Activated naive CD8-positive, alpha-beta T cell treated with anti-CD3 and anti-CD28 coated beads, Interleukin-2, amount 50 U/mL, for 24 hours (primary cell): ENCODE measurements at regions not wholly inside any gene's neighbourhood (a gene's known extent, or its start where the extent isn't known, plus 50 kb on each side); places are given as distances from the start of the nearest gene placed in this dataset.
"Not testable (repeated sequence)": the region's sequence is repeated elsewhere in the genome, so short reads cannot be mapped to it uniquely, and the experiment has no call there.

Source experiments
- ATAC-seq: fragments of 150-1000 bp; cut with Tn5 transposase; one replicate; pipeline ENCODE4 v1.10.0; 2021
- DNase-seq: peaks from one replicate; pipeline ENCODE4 v3.0.0; 2021
- H3K27ac Mint-ChIP-seq: one replicate; pipeline ENCODE4 v1.8.0; 2021; ENCODE audit warnings: mild to moderate bottlenecking, mixed read lengths
- H3K27me3 Mint-ChIP-seq: one replicate; pipeline ENCODE4 v1.8.0; 2021; ENCODE audit warnings: mixed read lengths
- H3K36me3 Mint-ChIP-seq: one replicate; pipeline ENCODE4 v1.8.0; 2021; ENCODE audit warnings: low read depth, mixed read lengths
- H3K4me1 Mint-ChIP-seq: one replicate; pipeline ENCODE4 v1.8.0; 2021; ENCODE audit warnings: mixed read lengths
- H3K4me3 Mint-ChIP-seq: one replicate; pipeline ENCODE4 v1.8.0; 2021; ENCODE audit warnings: mild to moderate bottlenecking, moderate library complexity, mixed read lengths
- H3K9me3 Mint-ChIP-seq: one replicate; pipeline ENCODE4 v1.8.0; 2021; ENCODE audit warnings: mixed read lengths

DNA sequence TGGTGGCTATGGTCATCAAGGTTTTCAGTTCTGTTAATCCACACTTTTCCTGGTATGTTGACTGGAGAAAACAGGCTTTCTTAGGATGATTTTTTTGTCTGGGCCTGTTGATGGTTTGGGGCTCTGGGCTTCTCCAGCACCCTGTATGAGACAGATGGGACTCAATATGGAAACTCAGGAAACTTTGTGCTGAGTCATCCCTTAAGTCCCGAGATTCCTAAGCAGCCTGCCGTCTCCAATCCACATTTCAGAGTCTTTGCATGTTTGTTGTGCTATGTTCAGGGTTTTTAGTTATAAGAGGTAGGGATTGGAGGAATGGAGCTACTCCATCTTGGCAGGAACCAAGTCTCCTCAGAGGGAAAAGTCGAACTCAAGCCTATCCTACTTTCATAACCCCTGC, 253.3 kb upstream of the FOXF1 start:
- Mint-ChIP-seq H3K9me3 (peaks cover 21% of the 10 kb centered on the region), H3K27me3 (peaks cover 28% of the 10 kb centered on the region), H3K4me1 (no peaks in the 10 kb centered on the region), H3K27ac (peak overlapping the region; percentile 20), H3K4me3 (no peak overlapping the region), H3K36me3 (no peaks in the 10 kb centered on the region)
- no peak for DNase-seq
- ATAC-seq: no peak

DNA sequence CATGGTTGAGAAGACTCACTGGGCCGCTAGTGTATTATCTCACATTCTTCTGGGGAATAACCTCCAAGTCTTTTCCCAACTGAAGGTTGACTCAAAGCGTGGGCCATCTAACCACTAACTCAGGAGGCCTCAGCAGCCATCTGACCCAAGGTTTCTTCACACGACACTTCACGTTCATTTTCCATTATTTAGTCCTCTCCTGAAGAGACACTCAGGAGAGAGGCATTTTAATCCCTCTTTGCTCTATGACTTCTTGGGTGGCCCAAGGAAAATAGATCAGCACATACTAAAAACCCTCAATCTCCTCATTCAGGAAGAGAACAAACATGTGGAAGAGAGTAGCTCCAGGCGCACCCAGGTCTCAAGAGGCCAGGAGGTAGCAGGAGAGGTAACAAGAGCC, 252.8 kb upstream of the FOXF1 start:
- Mint-ChIP-seq H3K4me3 (no peak overlapping the region), H3K4me1 (no peaks in the 10 kb centered on the region), H3K27me3 (peaks cover 29% of the 10 kb centered on the region), H3K9me3 (peaks cover 21% of the 10 kb centered on the region), H3K36me3 (no peaks in the 10 kb centered on the region), H3K27ac (peak overlapping the region; percentile 20)
- DNase-seq (no peak), ATAC-seq (no peak)

DNA sequence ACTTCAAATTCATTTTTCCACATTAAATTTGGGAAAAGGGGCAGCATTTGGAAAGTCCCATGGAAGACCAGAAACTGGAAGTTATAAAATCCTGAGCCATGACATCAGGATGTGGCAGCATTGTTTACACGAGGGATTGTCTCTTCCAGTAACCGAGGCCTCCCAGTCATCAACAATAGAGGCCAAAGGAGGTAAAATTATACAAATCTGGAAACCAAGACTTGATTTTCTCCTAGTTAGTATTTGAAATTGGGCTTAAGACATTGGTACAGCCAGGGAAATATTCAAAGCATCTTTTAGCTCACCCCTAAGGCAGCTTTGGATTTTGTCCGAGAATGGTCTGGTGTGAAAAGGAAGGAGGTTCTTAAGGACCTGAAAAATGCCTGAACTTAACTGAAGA, 251.6 kb upstream of the FOXF1 start:
- DNase-seq (no peak), ATAC-seq (no peak)
- peaks cover 29% of the 10 kb centered on the region for H3K27me3 Mint-ChIP-seq
- H3K36me3 Mint-ChIP-seq: no peaks in the 10 kb centered on the region
- peaks cover 21% of the 10 kb centered on the region for H3K9me3 Mint-ChIP-seq
- no peaks in the 10 kb centered on the region for H3K4me1 Mint-ChIP-seq
- H3K27ac Mint-ChIP-seq: no peak overlapping the region
- no peak overlapping the region for H3K4me3 Mint-ChIP-seq

DNA sequence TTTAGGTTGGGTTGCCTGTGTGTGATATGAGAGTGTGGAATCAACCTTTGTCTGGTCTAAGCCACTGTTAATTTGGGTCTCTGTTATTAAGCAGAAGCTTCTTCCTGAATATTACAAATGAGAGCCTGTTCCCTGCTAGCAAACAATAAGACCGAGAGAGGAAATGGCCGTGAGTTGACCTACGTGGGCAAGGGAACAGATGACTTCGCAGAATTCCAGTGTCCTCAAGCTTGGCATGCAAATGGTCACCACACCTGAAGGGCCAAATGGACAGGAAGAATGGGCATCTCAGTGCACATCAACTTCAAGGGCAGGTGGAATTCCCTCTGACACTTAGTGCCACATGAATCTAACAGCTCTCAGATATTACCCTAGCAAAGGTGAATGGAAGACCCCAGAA, 250.8 kb upstream of the FOXF1 start:
- ATAC-seq (no peak), DNase-seq (no peak)
- Mint-ChIP-seq H3K36me3 (no peaks in the 10 kb centered on the region), H3K27me3 (peaks cover 29% of the 10 kb centered on the region), H3K9me3 (peaks cover 21% of the 10 kb centered on the region), H3K4me1 (no peaks in the 10 kb centered on the region), H3K27ac (no peak overlapping the region), H3K4me3 (no peak overlapping the region)

DNA sequence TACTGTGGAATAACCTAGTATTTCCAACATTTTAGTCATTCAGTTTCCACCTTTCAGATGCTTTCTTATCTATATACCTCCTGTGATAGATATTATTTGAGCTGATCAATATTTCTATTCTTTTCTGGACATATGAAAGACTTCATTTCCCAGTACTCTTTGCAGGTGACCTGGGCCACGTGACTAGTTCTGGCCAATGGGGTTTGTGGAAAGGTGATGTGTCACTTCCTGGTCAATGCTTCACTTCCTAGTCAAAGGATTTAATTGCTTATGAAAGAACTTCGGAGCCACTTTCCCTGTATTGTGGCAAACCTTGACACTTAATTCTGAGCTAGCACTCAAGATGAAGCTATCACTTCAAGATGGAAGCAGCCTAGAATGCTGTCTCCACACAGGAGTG, 248.9 kb upstream of the FOXF1 start:
- Mint-ChIP-seq H3K27me3 (peaks cover 27% of the 10 kb centered on the region), H3K27ac (no peak overlapping the region), H3K4me1 (no peaks in the 10 kb centered on the region), H3K4me3 (no peak overlapping the region), H3K36me3 (no peaks in the 10 kb centered on the region), H3K9me3 (peaks cover 9% of the 10 kb centered on the region)
- no peak for ATAC-seq
- no peak for DNase-seq

DNA sequence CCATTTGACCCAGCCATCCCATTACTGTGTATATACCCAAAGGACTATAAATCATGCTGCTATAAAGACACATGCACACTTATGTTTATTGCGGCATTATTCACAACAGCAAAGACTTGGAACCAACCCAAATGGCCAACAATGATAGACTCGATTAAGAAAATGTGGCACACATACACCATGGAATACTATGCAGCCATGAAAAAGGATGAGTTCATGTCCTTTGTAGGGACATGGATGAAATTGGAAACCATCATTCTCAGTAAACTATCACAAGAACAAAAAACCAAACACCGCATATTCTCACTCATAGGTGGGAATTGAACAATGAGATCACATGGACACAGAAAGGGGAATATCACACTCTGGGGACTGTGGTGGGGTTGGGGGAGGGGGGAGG, 242.7 kb upstream of the FOXF1 start:
- H3K4me1 Mint-ChIP-seq, H3K9me3 Mint-ChIP-seq, DNase-seq, H3K27me3 Mint-ChIP-seq, H3K27ac Mint-ChIP-seq, H3K36me3 Mint-ChIP-seq, ATAC-seq, H3K4me3 Mint-ChIP-seq: not testable (repeated sequence)

DNA sequence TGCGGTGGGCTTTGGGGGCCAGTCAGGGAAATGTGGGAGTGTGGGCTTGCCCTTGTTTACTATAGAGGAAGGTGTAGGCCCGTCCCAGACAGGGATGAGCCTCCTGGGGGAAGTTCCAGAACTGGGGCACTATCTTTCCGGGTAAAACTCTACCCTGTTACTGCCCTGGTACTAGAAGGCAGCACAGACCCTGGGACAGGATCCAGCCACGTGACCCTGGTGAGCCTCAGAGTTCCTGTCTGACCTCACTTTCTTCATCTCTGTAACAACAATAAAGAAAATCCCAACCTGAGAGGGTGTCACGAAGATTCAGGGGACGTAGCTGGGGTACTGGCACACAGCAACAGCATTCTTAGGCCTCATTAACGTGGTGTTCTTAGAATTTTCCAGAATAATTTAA, 239.6 kb upstream of the FOXF1 start:
- peaks cover 6% of the 10 kb centered on the region for H3K27me3 Mint-ChIP-seq
- ATAC-seq (no peak), DNase-seq (no peak)
- H3K4me1 Mint-ChIP-seq: no peaks in the 10 kb centered on the region
- H3K36me3 Mint-ChIP-seq: no peaks in the 10 kb centered on the region
- no peak overlapping the region for H3K4me3 Mint-ChIP-seq
- no peaks in the 10 kb centered on the region for H3K9me3 Mint-ChIP-seq
- H3K27ac Mint-ChIP-seq: no peak overlapping the region

DNA sequence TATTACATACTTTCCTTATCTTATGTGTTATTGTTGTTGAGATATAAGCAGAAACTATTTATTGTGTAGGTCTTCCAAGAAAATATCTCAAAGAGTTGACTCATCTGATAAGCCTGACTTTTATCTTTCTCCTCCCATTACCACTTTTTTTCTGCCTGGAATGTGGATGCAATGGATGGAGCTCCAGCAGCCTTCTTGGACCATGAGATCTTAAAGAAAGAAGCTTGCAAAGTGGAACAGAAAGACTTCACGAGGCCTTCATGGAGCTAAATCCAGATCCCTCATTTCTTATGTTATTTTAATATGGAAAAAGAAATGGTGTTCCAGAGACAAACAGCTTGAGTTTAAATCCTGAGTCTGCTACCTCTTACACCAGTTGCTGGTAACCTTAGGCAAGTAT, 237.6 kb upstream of the FOXF1 start:
- H3K27me3 Mint-ChIP-seq: peaks cover 13% of the 10 kb centered on the region
- no peaks in the 10 kb centered on the region for H3K9me3 Mint-ChIP-seq
- ATAC-seq (no peak), DNase-seq (no peak)
- H3K36me3 Mint-ChIP-seq: no peaks in the 10 kb centered on the region
- no peaks in the 10 kb centered on the region for H3K4me1 Mint-ChIP-seq
- H3K27ac Mint-ChIP-seq: no peak overlapping the region
- no peak overlapping the region for H3K4me3 Mint-ChIP-seq

DNA sequence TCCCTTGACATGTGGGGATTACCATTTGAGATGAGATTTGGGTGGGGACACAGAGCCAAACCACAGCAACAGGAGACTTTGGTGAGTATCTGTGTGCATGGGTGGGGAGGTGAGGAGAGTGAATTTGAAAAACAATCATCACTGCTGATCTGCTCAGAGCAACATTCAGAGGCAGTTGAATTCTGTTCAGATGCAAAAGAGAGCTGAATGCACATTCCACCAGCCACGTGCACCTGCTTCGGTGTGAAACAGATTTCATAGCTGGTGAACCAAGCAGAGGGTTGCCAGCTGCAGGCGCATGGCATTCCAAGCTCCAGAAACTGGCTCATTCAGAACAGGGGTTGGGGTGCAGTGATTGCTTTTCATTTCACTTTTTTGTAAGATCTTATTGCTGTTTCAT, 233.1 kb upstream of the FOXF1 start:
- ATAC-seq (no peak), DNase-seq (no peak)
- Mint-ChIP-seq H3K36me3 (no peaks in the 10 kb centered on the region), H3K4me1 (no peaks in the 10 kb centered on the region), H3K9me3 (no peaks in the 10 kb centered on the region), H3K4me3 (no peak overlapping the region), H3K27ac (no peak overlapping the region), H3K27me3 (peaks cover 16% of the 10 kb centered on the region)

DNA sequence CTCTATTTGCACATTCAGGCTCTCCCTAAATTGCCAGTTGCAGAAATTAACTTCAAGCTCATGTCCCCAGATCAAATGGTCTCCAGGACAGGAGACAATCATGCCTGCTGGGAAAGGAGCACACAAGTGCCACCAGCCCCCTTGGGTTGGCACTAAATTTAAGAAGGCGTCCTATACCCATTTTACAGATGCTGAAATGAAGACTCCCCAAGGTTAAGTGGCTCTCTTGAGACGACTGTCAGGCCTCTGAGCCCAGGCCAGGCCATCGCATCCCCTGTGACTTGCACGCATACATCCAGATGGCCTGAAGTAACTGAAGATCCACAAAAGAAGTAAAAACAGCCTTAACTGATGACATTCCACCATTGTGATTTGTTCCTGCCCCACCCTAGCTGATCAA, 232.5 kb upstream of the FOXF1 start:
- not testable (repeated sequence) for H3K9me3 Mint-ChIP-seq, H3K36me3 Mint-ChIP-seq, H3K4me1 Mint-ChIP-seq, H3K27ac Mint-ChIP-seq, H3K4me3 Mint-ChIP-seq, ATAC-seq, DNase-seq
- H3K27me3 Mint-ChIP-seq: peaks cover 16% of the 10 kb centered on the region

DNA sequence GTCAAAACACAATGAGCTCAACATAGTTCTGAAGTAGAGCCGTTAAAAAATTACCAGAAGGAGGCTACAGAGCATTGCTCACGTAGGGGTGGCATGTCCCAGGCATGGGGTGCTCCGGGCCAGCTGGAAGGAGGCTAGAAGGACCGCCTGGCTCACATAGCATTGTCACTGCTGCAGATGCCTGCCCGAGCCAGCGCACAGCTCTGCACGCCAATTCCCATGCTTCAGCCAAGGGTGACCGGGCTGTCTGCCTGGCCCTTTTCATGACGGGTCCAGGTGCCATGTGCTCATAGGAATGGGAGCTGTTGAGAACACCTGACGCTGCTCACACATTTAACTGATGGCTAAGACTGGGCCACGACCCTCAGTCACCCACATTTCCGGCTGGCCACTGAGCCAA, 228.9 kb upstream of the FOXF1 start:
- Mint-ChIP-seq H3K4me1 (no peaks in the 10 kb centered on the region), H3K36me3 (no peaks in the 10 kb centered on the region), H3K4me3 (no peak overlapping the region), H3K27me3 (peaks cover 25% of the 10 kb centered on the region), H3K9me3 (no peaks in the 10 kb centered on the region), H3K27ac (no peak overlapping the region)
- ATAC-seq (no peak), DNase-seq (no peak)

DNA sequence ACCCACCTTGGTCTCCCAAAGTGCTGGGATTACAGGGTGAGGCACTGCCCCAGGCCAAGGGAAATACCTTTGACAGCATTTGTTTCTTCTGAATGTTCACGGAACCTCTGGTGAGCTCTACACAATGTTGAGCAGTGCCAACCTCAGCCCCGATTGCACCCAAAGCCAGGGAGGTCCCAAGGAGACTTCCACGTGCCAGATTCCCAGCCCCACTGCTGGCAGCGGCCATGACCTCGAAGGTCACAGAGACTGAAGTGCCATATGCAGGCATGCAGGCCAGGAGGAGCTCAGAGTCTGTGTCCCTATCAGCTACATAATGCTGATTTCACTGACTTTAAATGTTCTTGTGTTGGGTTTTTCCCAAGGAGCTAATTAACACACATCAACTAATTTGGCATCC, 226.4 kb upstream of the FOXF1 start:
- no peaks in the 10 kb centered on the region for H3K9me3 Mint-ChIP-seq
- no peaks in the 10 kb centered on the region for H3K4me1 Mint-ChIP-seq
- no peak overlapping the region for H3K27ac Mint-ChIP-seq

DNA sequence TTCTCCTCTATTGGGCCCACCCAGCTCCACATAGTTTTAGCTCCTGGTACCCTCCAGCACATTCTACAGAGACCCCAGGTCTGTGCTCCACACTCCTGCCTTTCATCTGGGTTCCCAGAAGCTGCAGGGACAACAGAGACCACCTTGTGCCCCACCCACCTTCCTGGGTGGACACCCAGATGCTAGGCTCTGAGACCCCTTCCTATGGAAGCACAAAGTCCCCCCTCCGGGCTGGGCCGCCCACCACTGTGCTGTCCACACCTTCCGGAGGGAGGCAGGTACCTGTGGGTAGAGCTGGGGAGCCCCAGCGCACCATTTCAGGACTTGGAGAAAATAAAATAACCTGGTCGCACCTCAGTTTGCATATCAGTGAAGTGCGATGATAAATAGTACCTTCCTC, 224.9 kb upstream of the FOXF1 start:
- DNase-seq (no peak), ATAC-seq (peak; percentile 15)
- Mint-ChIP-seq H3K27me3 (peaks cover 53% of the 10 kb centered on the region), H3K27ac (no peak overlapping the region), H3K4me1 (no peaks in the 10 kb centered on the region), H3K36me3 (no peaks in the 10 kb centered on the region), H3K9me3 (no peaks in the 10 kb centered on the region), H3K4me3 (no peak overlapping the region)

More for the DNA sequence above, 226.4 kb upstream of the FOXF1 start:
- peaks cover 39% of the 10 kb centered on the region for H3K27me3 Mint-ChIP-seq
- no peak for DNase-seq
- no peaks in the 10 kb centered on the region for H3K36me3 Mint-ChIP-seq
- ATAC-seq: no peak
- H3K4me3 Mint-ChIP-seq: no peak overlapping the region

DNA sequence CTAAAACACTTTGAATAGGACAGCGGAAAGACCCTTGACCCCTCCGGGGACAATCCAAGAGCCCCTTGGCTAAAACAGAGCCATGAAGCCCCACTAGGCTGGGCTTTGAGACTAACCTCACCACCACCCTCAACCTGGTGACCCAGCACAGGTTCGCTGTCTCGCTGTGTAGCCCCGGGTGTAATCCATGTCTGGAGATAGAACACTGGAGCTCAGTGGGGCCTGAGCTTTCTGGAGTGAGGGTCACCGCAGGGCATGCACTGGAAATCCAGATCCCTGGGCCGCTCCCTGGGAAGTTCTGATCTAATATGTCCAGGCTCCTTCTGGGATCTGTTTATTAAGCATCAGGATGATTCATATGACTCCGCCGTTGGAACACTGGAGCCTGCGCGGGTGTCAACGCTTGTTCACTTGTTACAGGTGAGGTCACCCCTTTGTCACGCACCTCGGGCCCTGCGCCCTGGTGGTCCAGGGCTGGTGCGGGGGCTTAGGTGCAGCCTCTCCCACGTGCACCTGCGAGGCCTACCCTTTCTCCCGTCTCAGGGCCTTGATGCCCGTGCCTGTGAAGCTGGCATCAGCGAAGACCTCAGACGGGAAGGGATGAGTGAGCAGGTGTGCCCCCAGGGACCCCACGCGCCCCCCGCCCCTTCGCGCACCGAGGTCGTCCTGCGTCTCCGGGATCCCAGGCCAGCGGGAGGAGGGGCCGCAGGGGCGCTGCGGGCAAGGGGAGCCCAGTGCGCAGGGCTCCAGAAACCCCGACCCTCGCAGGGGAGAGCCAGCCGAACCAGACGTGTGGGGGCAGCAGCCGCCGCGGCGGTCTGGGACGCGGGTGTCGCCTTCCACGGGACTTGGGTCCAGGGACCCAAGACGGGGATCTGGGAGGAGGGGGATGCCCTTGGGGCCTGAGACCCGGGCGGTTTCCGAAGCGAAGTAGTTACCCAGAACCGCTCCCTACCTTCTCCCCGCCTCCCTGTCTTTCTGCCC, 224.1 kb upstream of the FOXF1 start:
- no peak for DNase-seq
- H3K4me3 Mint-ChIP-seq: no peak overlapping the region
- peaks cover 61% of the 10 kb centered on the region for H3K27me3 Mint-ChIP-seq
- no peak for ATAC-seq
- H3K4me1 Mint-ChIP-seq: no peaks in the 10 kb centered on the region
- H3K36me3 Mint-ChIP-seq: no peaks in the 10 kb centered on the region
- no peak overlapping the region for H3K27ac Mint-ChIP-seq
- no peaks in the 10 kb centered on the region for H3K9me3 Mint-ChIP-seq

DNA sequence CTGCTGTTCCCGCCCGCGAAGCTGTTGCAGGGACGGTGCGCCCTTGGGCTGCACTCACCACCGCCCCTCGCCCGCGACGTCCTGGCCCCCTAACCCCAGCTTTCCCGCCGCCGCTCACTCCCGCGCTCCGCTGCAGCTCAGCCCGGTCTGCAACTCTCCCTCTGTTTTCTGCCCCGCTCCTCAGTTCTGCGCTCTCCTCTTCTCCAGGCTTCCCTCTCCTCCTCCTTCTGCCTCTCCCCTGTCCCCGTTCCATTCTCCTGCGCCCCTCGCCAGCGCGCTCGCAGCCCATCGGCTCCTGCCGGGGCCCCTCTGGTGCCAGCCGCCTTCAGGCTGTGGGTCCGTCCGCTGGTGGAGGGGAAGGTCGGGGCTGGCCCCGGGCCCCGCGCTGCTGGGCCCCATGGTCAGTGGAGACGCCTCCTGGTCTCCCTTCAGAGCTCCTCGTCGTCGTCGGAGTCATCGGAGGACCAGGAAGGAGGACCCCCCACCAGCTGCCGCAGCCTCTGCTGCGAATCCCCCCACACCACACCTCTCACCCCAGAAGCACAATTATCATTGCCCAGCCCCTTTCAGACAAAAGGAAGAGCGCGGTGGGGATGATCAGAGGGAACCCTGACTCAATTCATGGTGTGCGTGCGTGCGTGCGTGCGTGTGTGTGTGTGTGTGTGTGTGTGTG, 223.2 kb upstream of the FOXF1 start:
- Mint-ChIP-seq H3K4me3 (no peak overlapping the region), H3K36me3 (no peaks in the 10 kb centered on the region)
- ATAC-seq: no peak

More for the DNA sequence above, 223.2 kb upstream of the FOXF1 start:
- Mint-ChIP-seq H3K4me1 (no peaks in the 10 kb centered on the region), H3K27me3 (peaks cover 64% of the 10 kb centered on the region), H3K9me3 (no peaks in the 10 kb centered on the region), H3K27ac (no peak overlapping the region)
- no peak for DNase-seq
